GM19025 (cell line): ENCODE measurements at regions not wholly inside any gene's neighbourhood (a gene's known extent, or its start where the extent isn't known, plus 50 kb on each side); places are given as distances from the start of the nearest gene placed in this dataset.
"Not testable (repeated sequence)": the region's sequence is repeated elsewhere in the genome, so short reads cannot be mapped to it uniquely, and the experiment has no call there.

Experiments used
- ATAC-seq: cut with Tn5 transposase; IDR thresholded peaks from one replicate; pipeline ENCODE4 v1.9.1; 2021; ENCODE audit warnings: mild to moderate bottlenecking, low read depth, moderate library complexity; ENCODE audit not compliant: unreplicated experiment

- no peak for ATAC-seq
These were observed 207.3 kb upstream of the DDX18 start for GRCh38 chr2:117607202-117607601.

DNA sequence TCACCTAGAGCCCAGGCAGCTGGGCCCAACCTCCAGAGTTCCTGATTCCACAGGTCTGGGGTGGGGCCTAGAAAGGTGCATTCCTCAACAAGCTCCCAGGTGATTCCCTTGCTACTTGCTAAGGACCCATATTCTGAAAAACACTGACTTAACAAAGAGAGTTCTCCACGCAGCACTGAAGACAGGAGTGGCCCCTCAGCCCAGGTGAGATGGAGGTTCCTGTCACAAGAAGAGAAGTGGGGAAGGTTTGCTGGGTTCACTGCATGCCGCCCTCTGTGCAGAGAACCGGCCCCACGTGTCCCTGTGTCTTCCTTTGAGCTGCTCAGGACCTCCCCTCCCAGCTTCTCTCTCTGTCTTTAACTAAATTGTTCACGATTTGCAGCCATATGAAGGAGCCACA lies 201.4 kb upstream of the DDX18 start:
- ATAC-seq = no peak

GRCh38 chr2:117614296-117614695 lies 200.2 kb upstream of the DDX18 start:
- ATAC-seq = no peak

DNA sequence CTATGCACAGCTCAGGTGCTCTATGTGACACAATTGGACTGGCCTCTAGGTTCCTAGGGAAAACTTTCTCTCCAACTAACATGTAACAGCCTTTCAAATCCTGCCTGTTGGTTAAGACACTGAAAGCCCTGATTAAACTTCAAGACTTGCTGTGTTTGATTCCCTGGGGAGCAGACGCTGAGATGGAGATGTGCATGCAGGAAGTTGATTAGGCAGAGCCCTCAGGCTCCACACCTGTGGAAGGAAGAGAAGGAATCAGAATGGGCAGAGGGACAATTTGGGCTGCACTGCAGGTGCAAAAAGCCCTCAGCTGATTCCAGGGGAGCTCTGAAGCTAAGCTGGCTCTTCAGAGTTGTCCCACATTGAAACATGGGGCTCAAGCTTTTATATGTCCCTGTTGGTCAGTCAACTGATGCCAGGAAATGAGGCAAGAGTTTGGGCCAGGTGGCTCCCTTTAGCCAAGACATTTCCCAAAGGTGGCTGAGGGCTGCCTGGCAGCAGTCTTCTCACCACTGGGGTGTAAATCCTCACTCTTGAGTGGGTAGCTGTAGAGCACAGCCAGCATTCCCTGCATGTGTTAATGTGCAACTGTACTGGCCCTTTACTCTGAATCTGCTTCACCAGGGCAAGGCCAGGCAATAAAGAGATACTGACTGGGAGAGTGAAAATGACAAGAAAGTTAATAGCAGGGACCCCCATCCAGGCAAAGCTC lies 199.5 kb upstream of the DDX18 start:
- no peak for ATAC-seq

- ATAC-seq = no peak
These were observed 195.9 kb upstream of the DDX18 start for GRCh38 chr2:117618607-117619006.

DNA sequence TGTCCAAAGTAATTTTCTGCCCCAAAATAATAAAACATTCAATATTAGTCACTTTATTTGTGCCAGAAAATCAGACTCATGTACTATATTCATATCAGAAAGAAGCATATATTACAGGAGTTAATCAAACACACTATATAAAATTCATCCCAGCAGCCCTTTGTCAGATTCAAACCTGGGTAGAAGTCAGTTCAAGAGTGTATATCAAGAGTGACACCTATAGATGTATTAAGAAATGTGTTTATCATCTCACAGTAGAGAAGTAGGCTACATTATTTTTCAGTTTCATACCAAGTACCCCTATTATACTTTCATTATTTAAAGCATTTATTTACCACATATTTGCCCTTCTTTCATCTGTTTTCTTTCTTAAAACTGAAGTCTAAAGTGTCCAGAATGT lies 193.2 kb upstream of the DDX18 start:
- no peak for ATAC-seq

- ATAC-seq = not testable (repeated sequence)
These were observed 191.3 kb upstream of the DDX18 start for GRCh38 chr2:117623175-117623574.

DNA sequence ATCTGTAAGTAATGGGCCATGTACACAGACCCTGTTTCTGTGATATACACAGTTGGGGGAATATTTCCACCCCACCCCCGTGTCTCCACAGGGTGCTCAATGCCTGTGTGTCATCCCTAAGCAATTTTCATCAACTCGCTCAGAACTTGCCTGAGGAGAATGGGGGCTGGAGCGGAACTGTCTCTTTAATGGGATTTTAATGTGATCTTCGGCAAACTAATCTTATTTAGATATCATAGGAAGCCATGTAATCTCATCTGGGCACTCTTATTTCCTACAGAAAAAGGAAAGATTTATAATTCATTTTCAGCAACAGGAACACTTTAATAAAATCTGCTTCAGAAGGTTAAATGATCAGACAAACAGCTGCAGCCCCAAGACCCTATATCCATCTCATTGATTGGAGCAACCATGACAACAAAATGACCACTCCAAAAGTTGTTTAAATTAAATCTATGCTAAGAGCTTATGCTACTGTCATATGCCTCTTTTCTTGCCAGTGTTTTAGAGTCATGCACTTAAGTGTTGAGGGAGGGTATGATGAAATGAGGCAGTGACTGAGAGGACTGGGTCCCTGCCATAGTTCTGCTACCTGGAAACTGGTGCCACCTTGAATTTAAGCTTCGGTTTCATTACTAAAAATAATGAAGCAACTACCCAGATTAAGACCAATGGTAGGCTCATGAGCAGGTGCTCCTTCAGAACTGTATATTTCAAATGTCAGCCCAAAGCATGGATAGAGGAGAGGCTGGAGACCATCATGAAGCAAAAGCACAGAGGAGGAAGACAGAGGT lies 183.1 kb upstream of the DDX18 start:
- ATAC-seq = no peak

DNA sequence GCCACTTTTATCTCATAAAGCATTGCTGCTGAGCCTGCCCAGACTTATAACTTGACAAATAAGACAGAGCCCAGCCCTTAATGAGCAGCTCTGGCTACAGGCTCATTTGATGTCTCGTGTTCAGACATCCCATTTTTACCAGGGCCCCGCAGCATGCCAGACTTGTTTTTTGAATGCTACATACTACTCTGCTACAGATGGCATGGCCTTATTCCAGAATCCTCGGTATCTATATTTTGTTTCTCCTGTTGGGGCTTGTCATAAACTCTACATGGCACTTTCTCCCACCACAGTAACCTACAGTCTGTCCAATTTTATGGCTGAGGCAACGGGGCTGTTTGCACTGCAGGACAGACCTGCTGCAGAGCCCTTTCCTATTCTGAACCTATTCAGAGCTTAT lies 179.0 kb upstream of the DDX18 start:
- no peak for ATAC-seq

- ATAC-seq = no peak
These were observed 175.1 kb upstream of the DDX18 start for GRCh38 chr2:117639401-117639800.

DNA sequence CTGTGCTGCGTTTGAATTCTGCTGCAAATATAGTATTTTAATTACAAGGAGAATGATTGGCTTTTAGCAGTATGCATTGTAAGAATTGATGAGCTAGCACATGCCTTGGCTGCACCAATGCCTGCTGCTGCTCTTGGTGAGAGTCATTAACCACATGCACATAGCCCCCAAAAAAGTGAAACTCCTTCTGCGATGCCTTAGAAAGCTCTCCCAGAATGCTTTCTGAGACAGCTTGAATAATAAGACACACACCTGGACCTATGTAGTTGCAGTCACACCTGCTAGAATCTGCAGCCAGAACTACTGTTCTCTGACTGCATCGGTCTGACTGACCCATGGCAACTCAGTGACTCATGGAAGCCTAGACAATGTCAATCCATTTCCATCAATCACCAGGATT lies 170.1 kb upstream of the DDX18 start:
- ATAC-seq = no peak

GRCh38 chr2:117645458-117645857 lies 169.0 kb upstream of the DDX18 start:
- ATAC-seq = no peak

GRCh38 chr2:117646099-117646498 lies 168.4 kb upstream of the DDX18 start:
- ATAC-seq = no peak

DNA sequence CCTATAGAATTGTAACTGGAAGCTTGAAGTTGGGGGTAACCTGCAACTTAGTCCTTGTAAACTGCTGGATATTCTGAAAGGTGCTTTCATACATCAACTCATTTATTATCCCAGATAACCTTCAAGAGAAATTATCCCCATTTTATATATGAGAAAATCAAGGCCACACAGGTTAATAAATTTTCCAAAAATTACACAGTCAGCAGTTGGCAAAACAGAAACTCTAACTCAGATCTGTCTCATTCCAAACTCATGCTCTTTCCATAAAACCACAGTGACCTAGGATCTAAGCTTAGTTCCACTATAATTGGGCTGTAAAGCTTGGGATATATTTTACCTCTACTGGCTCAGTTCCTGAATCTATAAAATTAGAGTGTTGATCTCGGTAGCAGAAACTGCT lies 167.6 kb upstream of the DDX18 start:
- no peak for ATAC-seq

GRCh38 chr2:117656546-117656945 lies 157.9 kb upstream of the DDX18 start:
- ATAC-seq = no peak

DNA sequence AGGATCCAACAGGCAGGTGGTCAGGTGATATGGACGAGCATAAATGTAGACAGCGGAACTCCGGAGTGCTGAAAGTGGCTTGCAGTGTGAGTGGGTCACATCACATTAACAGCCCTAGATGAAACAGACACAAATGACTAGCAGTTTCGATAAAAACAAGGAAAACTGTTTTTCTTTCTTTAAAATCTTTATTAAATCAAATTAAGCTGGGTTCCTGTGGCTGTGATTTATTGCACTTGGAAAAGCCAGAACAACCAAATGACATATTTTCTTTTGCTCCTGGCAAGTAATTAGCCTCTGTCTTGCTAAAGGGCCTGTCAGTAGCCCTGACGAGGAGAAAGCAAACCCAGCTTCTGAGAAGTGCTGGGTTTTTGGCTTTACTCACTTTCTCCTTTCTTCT lies 152.9 kb upstream of the DDX18 start:
- no peak for ATAC-seq

GRCh38 chr2:117674172-117674571 lies 140.3 kb upstream of the DDX18 start:
- ATAC-seq = no peak

- ATAC-seq = no peak
These were observed 134.5 kb upstream of the DDX18 start for GRCh38 chr2:117679952-117680351.

DNA sequence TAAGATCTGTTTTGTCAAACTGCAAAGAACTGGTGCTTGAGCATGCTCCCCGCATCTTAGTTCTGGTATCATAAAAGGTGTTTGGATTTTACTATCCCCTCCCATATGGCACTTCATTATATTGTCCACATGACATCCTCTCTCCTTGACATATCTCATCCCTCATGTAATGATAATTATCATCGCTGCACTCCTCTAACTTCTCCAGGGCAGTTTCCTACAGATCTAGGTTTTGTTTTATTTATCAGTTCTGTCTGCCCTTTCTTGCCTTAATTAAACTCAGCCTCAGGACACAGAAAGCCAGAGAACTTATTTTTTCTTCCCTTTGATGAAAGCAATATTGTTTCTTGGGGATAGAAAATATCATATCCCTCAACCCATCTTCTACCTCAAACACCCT lies 129.6 kb upstream of the DDX18 start:
- no peak for ATAC-seq

DNA sequence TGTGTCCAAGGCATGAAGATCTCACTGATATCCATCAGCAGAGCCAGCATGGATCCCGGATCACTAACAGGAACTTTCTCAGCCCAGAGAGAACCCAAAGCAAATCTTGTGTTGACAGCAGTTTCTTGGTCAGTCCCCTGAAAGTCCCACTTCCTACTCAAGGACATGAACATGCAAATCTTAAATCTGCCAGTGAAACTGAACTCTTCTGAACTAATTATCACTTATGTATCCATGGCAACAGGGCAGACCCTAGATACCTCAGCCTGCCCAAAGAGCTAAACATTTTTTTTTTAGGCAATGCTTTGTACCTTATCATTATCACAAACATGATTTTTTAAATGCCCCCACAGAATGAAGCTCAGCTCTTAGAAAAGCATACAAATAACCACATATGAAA lies 127.8 kb upstream of the DDX18 start:
- ATAC-seq = peak; percentile 100

DNA sequence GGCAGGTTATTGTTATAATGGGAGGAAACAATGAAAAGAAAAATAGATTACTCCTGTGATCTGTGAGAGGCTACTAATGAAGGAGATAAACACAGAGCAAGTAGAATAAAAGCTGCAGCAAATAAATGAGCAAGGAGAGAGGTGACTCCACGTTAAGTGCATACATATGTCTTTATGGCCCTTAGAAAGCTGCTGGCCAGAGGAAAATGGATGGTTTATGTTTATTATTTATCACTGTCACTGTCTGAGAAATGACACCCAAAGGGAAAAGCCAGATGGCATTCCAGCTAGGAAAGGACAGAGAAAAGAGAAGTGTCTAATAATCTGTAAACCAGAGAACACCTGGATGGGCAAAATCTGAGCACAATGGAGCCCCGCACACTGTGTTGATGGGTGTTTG lies 122.9 kb upstream of the DDX18 start:
- no peak for ATAC-seq
